SK-N-MC (cell line): ENCODE measurements at regions not wholly inside any gene's neighbourhood (a gene's known extent, or its start where the extent isn't known, plus 50 kb on each side); places are given as distances from the start of the nearest gene placed in this dataset.

Experiments
- DNase-seq: peaks from one replicate; pipeline ENCODE4 v3.0.0-alpha.2; 2011; ENCODE audit warnings: low read depth, low spot score
- H3K27ac ChIP-seq: fragments of 200-600 bp; sonication (generic); 2 replicates; pipeline ENCODE4 v1.5.1; 2016; ENCODE audit warnings: mixed run types
- H3K36me3 ChIP-seq: fragments of 200-600 bp; sonication (generic); 2 replicates; pipeline ENCODE4 v1.6.1; 2017; ENCODE audit warnings: antibody characterized with exemption, low read length, mixed read lengths; ENCODE audit not compliant: insufficient read depth
- H3K4me3 ChIP-seq: fragments of 200-600 bp; sonication (generic); 2 replicates; pipeline ENCODE4 v1.5.1; 2016
- H3K9ac ChIP-seq: fragments of 200-600 bp; sonication (generic); 2 replicates; pipeline ENCODE4 v1.8.0; 2017; ENCODE audit warnings: mixed run types, mixed read lengths; ENCODE audit not compliant: insufficient read length
- H3K9me3 ChIP-seq: fragments of 200-600 bp; sonication (generic); 2 replicates; pipeline ENCODE4 v1.6.1; 2017; ENCODE audit warnings: low read depth, mild to moderate bottlenecking, antibody characterized with exemption, low read length, moderate library complexity, mixed read lengths
- EZH2 ChIP-seq: fragments of 200-600 bp; sonication (generic); IDR thresholded peaks from one replicate; pipeline ENCODE4 v1.6.1; 2017; ENCODE audit warnings: antibody characterized with exemption
- FOXP2 ChIP-seq: optimal IDR thresholded peaks from 2 replicates; pipeline ENCODE3; 2011; ENCODE audit warnings: mild to moderate bottlenecking, moderate library complexity; ENCODE audit not compliant: insufficient read depth; ENCODE audit errors: extremely low read length, control extremely low read depth
- POLR2AphosphoS5 ChIP-seq: IDR thresholded peaks from 2 replicates; pipeline ENCODE4 v1.6.1; 2012; ENCODE audit warnings: mild to moderate bottlenecking, low read depth, low read length, borderline replicate concordance

GRCh38 chr3:70871909-70872656, 559.6 kb upstream of the MDFIC2 start:
- TF ChIP-seq FOXP2 (no peak), EZH2 (no peak), POLR2AphosphoS5 (no peak)
- no peak overlapping the region for H3K9ac ChIP-seq
- H3K4me3 ChIP-seq = no peak overlapping the region
- H3K9me3 ChIP-seq = no peaks in the 10 kb centered on the region
- H3K36me3 ChIP-seq = no peaks in the 10 kb centered on the region
- DNase-seq = no peak
- H3K27ac ChIP-seq = no peak overlapping the region

GRCh38 chr3:70870576-70870975, 558.1 kb upstream of the MDFIC2 start:
- no peak for TF ChIP-seq FOXP2
- no peak for TF ChIP-seq POLR2AphosphoS5
- no peak for TF ChIP-seq EZH2
- no peak overlapping the region for H3K9ac ChIP-seq
- no peaks in the 10 kb centered on the region for H3K9me3 ChIP-seq
- H3K4me3 ChIP-seq = no peak overlapping the region
- H3K27ac ChIP-seq = no peak overlapping the region
- DNase-seq = no peak
- H3K36me3 ChIP-seq = no peaks in the 10 kb centered on the region

GRCh38 chr3:70868561-70868960, 556.1 kb upstream of the MDFIC2 start:
- TF ChIP-seq FOXP2 = no peak
- no peak for TF ChIP-seq EZH2
- TF ChIP-seq POLR2AphosphoS5 = no peak
- Histone ChIP-seq H3K36me3 (no peaks in the 10 kb centered on the region), H3K27ac (no peak overlapping the region), H3K9me3 (no peaks in the 10 kb centered on the region), H3K9ac (no peak overlapping the region), H3K4me3 (no peak overlapping the region)
- DNase-seq = no peak

GRCh38 chr3:70863049-70863448, 550.6 kb upstream of the MDFIC2 start:
- H3K9ac ChIP-seq = no peak overlapping the region
- no peak for DNase-seq
- H3K27ac ChIP-seq = no peak overlapping the region
- no peak overlapping the region for H3K4me3 ChIP-seq
- no peaks in the 10 kb centered on the region for H3K9me3 ChIP-seq
- H3K36me3 ChIP-seq = no peaks in the 10 kb centered on the region
- no peak for TF ChIP-seq EZH2
- TF ChIP-seq POLR2AphosphoS5 = no peak
- no peak for TF ChIP-seq FOXP2

- H3K9ac ChIP-seq = no peak overlapping the region
- TF ChIP-seq EZH2 (no peak), POLR2AphosphoS5 (no peak), FOXP2 (no peak)
- H3K4me3 ChIP-seq = no peak overlapping the region
- H3K27ac ChIP-seq = no peak overlapping the region
- no peak for DNase-seq
- no peaks in the 10 kb centered on the region for H3K36me3 ChIP-seq
- no peaks in the 10 kb centered on the region for H3K9me3 ChIP-seq
These were observed 549.4 kb upstream of the MDFIC2 start for GRCh38 chr3:70861855-70862254.

- Histone ChIP-seq H3K9me3 (no peaks in the 10 kb centered on the region), H3K9ac (no peak overlapping the region), H3K4me3 (no peak overlapping the region), H3K27ac (no peak overlapping the region), H3K36me3 (no peaks in the 10 kb centered on the region)
- no peak for DNase-seq
- TF ChIP-seq FOXP2 (no peak), POLR2AphosphoS5 (no peak), EZH2 (no peak)
These were observed 548.8 kb upstream of the MDFIC2 start for GRCh38 chr3:70861234-70861633.

GRCh38 chr3:70857916-70858315, 545.5 kb upstream of the MDFIC2 start:
- TF ChIP-seq EZH2 (no peak), POLR2AphosphoS5 (no peak), FOXP2 (no peak)
- Histone ChIP-seq H3K9ac (no peak overlapping the region), H3K9me3 (no peaks in the 10 kb centered on the region), H3K27ac (no peak overlapping the region), H3K36me3 (no peaks in the 10 kb centered on the region), H3K4me3 (no peak overlapping the region)
- DNase-seq = no peak

- H3K36me3 ChIP-seq = no peaks in the 10 kb centered on the region
- H3K9ac ChIP-seq = no peak overlapping the region
- no peak overlapping the region for H3K27ac ChIP-seq
- H3K4me3 ChIP-seq = no peak overlapping the region
- no peak for DNase-seq
- H3K9me3 ChIP-seq = no peaks in the 10 kb centered on the region
- TF ChIP-seq FOXP2 (no peak), EZH2 (no peak), POLR2AphosphoS5 (no peak)
These were observed 544.1 kb upstream of the MDFIC2 start for GRCh38 chr3:70856414-70857162.

- H3K36me3 ChIP-seq = no peaks in the 10 kb centered on the region
- no peak overlapping the region for H3K4me3 ChIP-seq
- H3K9ac ChIP-seq = no peak overlapping the region
- DNase-seq = no peak
- no peak for TF ChIP-seq FOXP2
- no peak for TF ChIP-seq EZH2
- no peak for TF ChIP-seq POLR2AphosphoS5
- H3K9me3 ChIP-seq = no peaks in the 10 kb centered on the region
- no peak overlapping the region for H3K27ac ChIP-seq
These were observed 542.7 kb upstream of the MDFIC2 start for GRCh38 chr3:70855149-70855548.
